HEK293T (cell line): ENCODE measurements at regions not wholly inside any gene's neighbourhood (a gene's known extent, or its start where the extent isn't known, plus 50 kb on each side); places are given as distances from the start of the nearest gene placed in this dataset.

Experiments used
- CTCF ChIA-PET: fragments of 350-600 bp; formaldehyde crosslinking; extraction: SDS; loops from one replicate; lab custom pipeline; 2021; ENCODE audit warnings: antibody characterized with exemption, inconsistent platforms; lab: Yijun Ruan, JAX
- POLR2A ChIA-PET: fragments of 350-600 bp; formaldehyde crosslinking; extraction: SDS; loops from one replicate; lab custom pipeline; 2020; ENCODE audit warnings: antibody characterized with exemption, inconsistent platforms; lab: Yijun Ruan, JAX
- DNase-seq: peaks from one replicate; pipeline ENCODE4 v3.0.0; 2012; ENCODE audit warnings: mixed read lengths; ENCODE audit errors: extremely low spot score
- ARNT ChIP-seq: fragments of 450-650 bp; IDR thresholded peaks from 2 replicates; pipeline ENCODE4 v1.6.1; 2017; ENCODE audit warnings: mild to moderate bottlenecking
- BHLHE40 ChIP-seq: fragments of 450-650 bp; IDR thresholded peaks from 2 replicates; pipeline ENCODE4 v1.6.1; 2016; ENCODE audit warnings: mild to moderate bottlenecking, moderate library complexity, borderline replicate concordance
- CTBP1 ChIP-seq: fragments of 450-650 bp; IDR thresholded peaks from 2 replicates; pipeline ENCODE4 v1.6.1; 2016; ENCODE audit warnings: borderline replicate concordance
- ELF4 ChIP-seq: fragments of 450-650 bp; IDR thresholded peaks from 2 replicates; pipeline ENCODE4 v1.6.1; 2017; ENCODE audit warnings: antibody characterized with exemption
- FOXA1 ChIP-seq: fragments of 450-650 bp; IDR thresholded peaks from 2 replicates; pipeline ENCODE4 v1.6.1; 2016; ENCODE audit warnings: mild to moderate bottlenecking
- FOXK2 ChIP-seq: fragments of 450-650 bp; IDR thresholded peaks from 2 replicates; pipeline ENCODE4 v1.6.1; 2016; ENCODE audit warnings: mild to moderate bottlenecking
- FOXM1 ChIP-seq: fragments of 450-650 bp; IDR thresholded peaks from 2 replicates; pipeline ENCODE4 v1.6.1; 2017; ENCODE audit warnings: mild to moderate bottlenecking, borderline replicate concordance
- HDGF ChIP-seq: fragments of 450-650 bp; IDR thresholded peaks from 2 replicates; pipeline ENCODE4 v1.6.1; 2017; ENCODE audit warnings: antibody characterized with exemption, borderline replicate concordance
- L3MBTL2 ChIP-seq: fragments of 450-650 bp; conservative IDR thresholded peaks from 2 replicates; pipeline ENCODE4 v1.6.1; 2016; ENCODE audit warnings: mild to moderate bottlenecking
- LEF1 ChIP-seq: fragments of 450-650 bp; IDR thresholded peaks from 2 replicates; pipeline ENCODE4 v1.6.1; 2017; ENCODE audit warnings: mild to moderate bottlenecking, borderline replicate concordance
- NFRKB ChIP-seq: fragments of 450-650 bp; IDR thresholded peaks from 2 replicates; pipeline ENCODE4 v1.6.1; 2016; ENCODE audit warnings: mild to moderate bottlenecking, moderate library complexity
- PKNOX1 ChIP-seq: fragments of 450-650 bp; IDR thresholded peaks from 2 replicates; pipeline ENCODE4 v1.6.1; 2016
- SP1 ChIP-seq: fragments of 450-650 bp; IDR thresholded peaks from 2 replicates; pipeline ENCODE4 v1.6.1; 2017
- SUZ12 ChIP-seq: fragments of 450-650 bp; IDR thresholded peaks from 2 replicates; pipeline ENCODE4 v1.6.1; 2016; ENCODE audit warnings: mild to moderate bottlenecking
- TARDBP ChIP-seq: fragments of 450-650 bp; IDR thresholded peaks from 2 replicates; pipeline ENCODE4 v1.6.1; 2016
- ZNF384 ChIP-seq: fragments of 450-650 bp; IDR thresholded peaks from 2 replicates; pipeline ENCODE4 v1.6.1; 2016

- no peak for DNase-seq
- no peak for TF ChIP-seq ZNF384
- TF ChIP-seq SUZ12, result no peak
- no peak for TF ChIP-seq L3MBTL2
- no peak for TF ChIP-seq HDGF
- TF ChIP-seq SP1, result no peak
- TF ChIP-seq ARNT, result no peak
- no peak for TF ChIP-seq PKNOX1
- no peak for TF ChIP-seq CTBP1
- no peak for TF ChIP-seq FOXM1
- TF ChIP-seq FOXA1, result no peak
- no peak for TF ChIP-seq TARDBP
- TF ChIP-seq ELF4, result no peak
- no peak for TF ChIP-seq BHLHE40
- no peak for TF ChIP-seq NFRKB
- TF ChIP-seq LEF1, result no peak
- POLR2A ChIA-PET, result no interaction called here
- CTCF ChIA-PET, result no interaction called here
Observed at GRCh38 chr7:79531905-79532664, 78.6 kb upstream of the MAGI2 start.

- TF ChIP-seq CTBP1 (no peak), L3MBTL2 (no peak), SUZ12 (no peak), HDGF (no peak), TARDBP (no peak), PKNOX1 (no peak), FOXA1 (no peak), FOXM1 (no peak), BHLHE40 (no peak), ELF4 (no peak), ARNT (no peak), ZNF384 (no peak), SP1 (no peak), LEF1 (no peak), FOXK2 (no peak), NFRKB (no peak)
- ChIA-PET POLR2A (no interaction called here), CTCF (no interaction called here)
- no peak for DNase-seq
Observed at GRCh38 chr7:79531116-79531515, 77.6 kb upstream of the MAGI2 start.

- POLR2A ChIA-PET, result no interaction called here
- CTCF ChIA-PET, result no interaction called here
- DNase-seq, result no peak
- TF ChIP-seq HDGF (no peak), TARDBP (no peak), SP1 (no peak), ELF4 (no peak), BHLHE40 (no peak), L3MBTL2 (no peak), FOXK2 (no peak), ZNF384 (no peak), NFRKB (no peak), SUZ12 (no peak)
Observed at GRCh38 chr7:79529881-79530235, 76.4 kb upstream of the MAGI2 start.

GRCh38 chr7:79529214-79529880 lies 75.9 kb upstream of the MAGI2 start:
- POLR2A ChIA-PET, result no interaction called here
- no peak for DNase-seq
- CTCF ChIA-PET, result no interaction called here
- TF ChIP-seq HDGF, result no peak
- no peak for TF ChIP-seq PKNOX1
- no peak for TF ChIP-seq ARNT
- no peak for TF ChIP-seq FOXM1

GRCh38 chr7:79528421-79528820 lies 75.0 kb upstream of the MAGI2 start:
- DNase-seq, result no peak
- TF ChIP-seq LEF1 (no peak), L3MBTL2 (no peak), FOXK2 (no peak), FOXA1 (no peak), CTBP1 (no peak), TARDBP (no peak), HDGF (no peak), NFRKB (no peak), PKNOX1 (no peak), SUZ12 (no peak), ZNF384 (no peak), ARNT (no peak), BHLHE40 (no peak), SP1 (no peak), FOXM1 (no peak), ELF4 (no peak)
- CTCF ChIA-PET, result no interaction called here
- POLR2A ChIA-PET, result no interaction called here

GRCh38 chr7:79524048-79524447 lies 70.6 kb upstream of the MAGI2 start:
- no peak for DNase-seq
- TF ChIP-seq SUZ12 (no peak), LEF1 (no peak), CTBP1 (no peak), SP1 (no peak), L3MBTL2 (no peak), ZNF384 (no peak), FOXK2 (no peak), ARNT (no peak), TARDBP (no peak), ELF4 (no peak), FOXA1 (no peak), NFRKB (no peak), FOXM1 (no peak), PKNOX1 (no peak), BHLHE40 (no peak), HDGF (no peak)
- ChIA-PET CTCF (no interaction called here), POLR2A (no interaction called here)
